ENCODE measurements at regions not wholly inside any gene's neighbourhood (a gene's known extent, or its start where the extent isn't known, plus 50 kb on each side); places are given as distances from the start of the nearest gene placed in this dataset.
A peak's percentile ranks its signal among the peaks of the same experiment; 100 is the strongest.
"Not testable (repeated sequence)": the region's sequence is repeated elsewhere in the genome, so short reads cannot be mapped to it uniquely, and the experiment has no call there.

DNA sequence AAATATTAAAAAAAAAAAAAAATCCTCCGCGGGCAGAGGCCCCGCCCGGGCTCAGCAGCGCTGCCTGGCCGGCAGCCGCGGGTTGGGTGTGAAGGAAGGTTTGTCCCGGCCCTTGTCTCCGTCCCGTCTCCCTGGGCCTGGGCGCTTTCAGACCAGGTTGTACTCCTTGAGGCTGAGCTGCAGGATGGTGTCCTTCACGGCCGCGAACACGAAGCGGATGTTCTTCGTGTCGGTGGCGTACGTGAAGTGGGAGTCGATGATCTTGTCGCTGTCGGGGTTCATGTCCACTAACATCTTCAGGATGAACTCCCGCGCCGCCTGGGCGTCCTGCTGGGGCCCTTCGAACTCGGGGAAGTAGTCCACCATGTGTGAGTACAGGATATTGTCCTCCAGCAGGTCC is 123.7 kb upstream of the KCTD7 start:
- peaks cover 0 to 3% of the 10 kb centered on the region in 2 donors for H3K9me3 ChIP-seq (ENCODE audit: control insufficient read depth in 2 of 2, insufficient read depth in 1 of 2, low read length in 1 of 2)
- no peaks in the 10 kb centered on the region for H3K4me1 ChIP-seq (ENCODE audit: control insufficient read depth in 2 of 2, insufficient read depth in 2 of 2, low read length in 2 of 2)
- no peak for DNase-seq (ENCODE audit: low read depth in 6 of 9, low spot score in 9 of 9)
- 95% methylated on average over 30 of the region's 30 CpGs for WGBS
- H3K4me3 ChIP-seq (ENCODE audit: low read length in 2 of 2) = no peak overlapping the region
- no peaks in the 10 kb centered on the region for H3K36me3 ChIP-seq (ENCODE audit: control insufficient read depth in 2 of 2, insufficient read depth in 2 of 2, low read length in 1 of 2)
- H3K27ac ChIP-seq (ENCODE audit: low read depth in 1 of 2, low read length in 1 of 2) = no peak overlapping the region
- H3K27me3 ChIP-seq (ENCODE audit: control insufficient read depth in 2 of 2, insufficient read depth in 1 of 2, low read length in 1 of 2) = peaks cover 7 to 41% of the 10 kb centered on the region in 2 donors

DNA sequence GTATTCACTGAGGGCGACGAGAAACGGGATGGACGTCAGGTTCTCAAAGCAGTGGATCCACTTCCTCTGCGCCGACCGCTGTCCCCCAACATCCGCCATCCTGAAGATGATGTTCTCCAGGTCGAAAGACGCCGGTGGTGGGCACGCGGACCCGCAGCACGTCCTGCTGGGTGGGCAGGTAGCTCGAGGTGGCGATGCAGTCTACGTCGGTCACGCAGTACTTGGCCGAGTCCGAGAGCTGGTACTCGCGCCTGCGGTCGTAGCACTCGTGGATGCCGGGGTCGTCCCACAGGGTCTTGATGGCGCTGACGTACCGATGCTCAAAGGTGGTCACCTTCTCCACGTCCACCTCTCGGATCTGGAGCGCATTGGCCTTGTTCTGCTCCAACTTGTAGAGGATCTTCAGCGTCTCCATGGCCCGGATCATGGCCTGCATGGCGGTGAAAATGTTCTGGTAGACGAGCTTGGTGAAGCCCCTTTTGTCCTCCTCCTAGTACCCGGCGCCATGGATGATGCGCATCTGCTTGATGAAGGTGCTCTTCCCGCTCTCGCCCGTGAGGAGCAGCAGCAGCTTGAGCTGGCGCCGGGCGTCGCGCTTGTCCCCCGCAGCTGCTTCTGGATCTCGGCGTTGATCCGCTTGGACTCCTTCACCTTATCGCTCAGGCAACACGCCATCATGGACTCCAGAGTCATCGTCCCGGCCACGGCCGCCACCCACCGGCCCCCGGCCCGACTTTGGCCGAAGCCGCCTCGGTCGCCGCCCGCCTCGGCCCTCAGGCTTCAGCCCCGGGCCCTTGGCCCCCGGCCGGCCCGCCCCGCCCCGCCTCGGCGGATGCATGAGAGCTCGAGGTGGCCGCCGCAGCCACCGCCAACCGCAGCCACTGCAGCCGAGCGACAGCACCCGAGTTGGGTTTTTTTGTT is 122.9 kb upstream of the KCTD7 start:
- DNase-seq (ENCODE audit: low read depth in 6 of 9, low spot score in 9 of 9) = peak in 1 of 9 donors; percentile 13
- 55% methylated on average over 86 of the region's 86 CpGs for WGBS
- H3K27ac ChIP-seq (ENCODE audit: low read depth in 1 of 2, low read length in 1 of 2) = no peak overlapping the region

DNA sequence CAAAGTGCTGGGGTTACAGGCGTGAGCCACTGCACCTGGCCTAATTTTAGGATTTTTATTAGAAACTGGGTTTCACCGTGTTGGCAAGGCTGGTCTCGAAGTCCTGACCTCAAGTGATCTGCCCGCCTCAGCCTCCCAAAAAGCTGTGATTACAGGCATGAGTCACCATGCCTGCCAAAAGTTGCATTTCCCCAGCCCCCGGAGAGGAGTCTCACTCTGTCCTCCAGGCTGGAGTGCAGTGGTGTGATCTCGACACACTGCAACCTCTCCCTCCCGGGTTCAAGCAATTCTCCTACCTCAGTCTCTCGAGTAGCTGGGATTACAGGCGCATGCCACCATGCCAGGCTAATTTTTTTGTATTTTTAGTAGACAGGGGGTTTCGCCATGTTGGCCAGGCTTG is 122.0 kb upstream of the KCTD7 start:
- H3K27ac ChIP-seq (ENCODE audit: low read depth in 1 of 2, low read length in 1 of 2); H3K9me3 ChIP-seq (ENCODE audit: control insufficient read depth in 2 of 2, insufficient read depth in 1 of 2, low read length in 1 of 2); DNase-seq (ENCODE audit: low read depth in 6 of 9, low spot score in 9 of 9); H3K4me1 ChIP-seq (ENCODE audit: control insufficient read depth in 2 of 2, insufficient read depth in 2 of 2, low read length in 2 of 2); H3K4me3 ChIP-seq (ENCODE audit: low read length in 2 of 2); H3K36me3 ChIP-seq (ENCODE audit: control insufficient read depth in 2 of 2, insufficient read depth in 2 of 2, low read length in 1 of 2): not testable (repeated sequence)
- peaks cover 7 to 41% of the 10 kb centered on the region in 2 donors for H3K27me3 ChIP-seq (ENCODE audit: control insufficient read depth in 2 of 2, insufficient read depth in 1 of 2, low read length in 1 of 2)
- 85% methylated on average over 10 of the region's 10 CpGs for WGBS

More for the DNA sequence above, 122.9 kb upstream of the KCTD7 start:
- Histone ChIP-seq H3K27me3 (ENCODE audit: control insufficient read depth in 2 of 2, insufficient read depth in 1 of 2, low read length in 1 of 2) (peaks cover 7 to 41% of the 10 kb centered on the region in 2 donors), H3K9me3 (ENCODE audit: control insufficient read depth in 2 of 2, insufficient read depth in 1 of 2, low read length in 1 of 2) (peaks cover 0 to 3% of the 10 kb centered on the region in 2 donors), H3K36me3 (ENCODE audit: control insufficient read depth in 2 of 2, insufficient read depth in 2 of 2, low read length in 1 of 2) (no peaks in the 10 kb centered on the region), H3K4me1 (ENCODE audit: control insufficient read depth in 2 of 2, insufficient read depth in 2 of 2, low read length in 2 of 2) (no peaks in the 10 kb centered on the region), H3K4me3 (ENCODE audit: low read length in 2 of 2) (peak overlapping the region in 1 of 2 donors; percentile 33)

DNA sequence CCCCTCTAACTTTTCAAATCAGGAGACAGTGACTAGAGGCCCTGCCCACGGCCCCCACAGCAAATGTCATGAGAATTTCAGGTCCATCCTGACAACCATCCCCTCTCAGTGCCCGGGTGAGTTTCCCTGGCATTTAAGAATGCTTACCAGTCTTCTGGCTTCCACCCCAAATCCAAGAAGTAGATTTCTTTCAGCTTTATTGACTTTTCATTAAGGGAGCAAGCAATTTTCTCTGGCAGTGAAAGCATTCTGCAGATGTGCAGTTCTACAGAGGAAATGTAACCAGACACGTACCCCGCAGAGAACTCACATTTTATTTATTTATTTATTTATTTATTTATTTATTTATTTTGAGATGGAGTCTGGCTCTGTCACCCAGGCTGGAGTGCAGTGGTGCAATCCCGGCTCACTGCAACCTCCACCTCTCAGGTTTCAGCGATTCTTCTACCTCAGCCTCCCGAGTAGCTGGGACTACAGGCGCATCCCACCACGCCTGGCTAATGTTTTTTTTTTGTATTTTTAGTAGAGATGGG is 120.9 kb upstream of the KCTD7 start:
- DNase-seq (ENCODE audit: low read depth in 6 of 9, low spot score in 9 of 9) = no peak
- 94% methylated on average over 9 of the region's 9 CpGs for WGBS
- peaks cover 0 to 3% of the 10 kb centered on the region in 2 donors for H3K9me3 ChIP-seq (ENCODE audit: control insufficient read depth in 2 of 2, insufficient read depth in 1 of 2, low read length in 1 of 2)
- no peaks in the 10 kb centered on the region for H3K36me3 ChIP-seq (ENCODE audit: control insufficient read depth in 2 of 2, insufficient read depth in 2 of 2, low read length in 1 of 2)
- H3K4me3 ChIP-seq (ENCODE audit: low read length in 2 of 2) = no peak overlapping the region
- peaks cover 7 to 41% of the 10 kb centered on the region in 2 donors for H3K27me3 ChIP-seq (ENCODE audit: control insufficient read depth in 2 of 2, insufficient read depth in 1 of 2, low read length in 1 of 2)
- no peak overlapping the region for H3K27ac ChIP-seq (ENCODE audit: low read depth in 1 of 2, low read length in 1 of 2)
- H3K4me1 ChIP-seq (ENCODE audit: control insufficient read depth in 2 of 2, insufficient read depth in 2 of 2, low read length in 2 of 2) = no peaks in the 10 kb centered on the region

DNA sequence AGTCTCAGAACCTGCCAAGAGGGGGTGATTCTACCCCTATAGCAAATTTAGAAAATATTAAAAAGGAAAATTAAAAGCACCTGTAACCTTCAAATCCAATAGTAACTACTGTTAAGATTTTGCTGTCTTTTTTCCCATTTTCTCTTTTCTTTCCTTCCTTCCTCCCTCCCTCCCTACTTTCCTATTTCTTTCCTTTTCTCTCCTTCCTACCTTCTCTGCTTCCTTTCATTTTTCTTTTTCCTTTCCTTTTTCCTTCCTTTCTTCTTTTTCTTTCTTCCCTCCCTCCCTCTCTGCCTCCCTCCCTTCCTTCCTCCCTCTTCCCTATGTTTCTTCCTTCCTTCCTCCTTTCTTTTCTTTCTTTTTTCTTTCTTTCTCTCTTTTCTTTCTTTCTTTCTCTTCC is 120.2 kb upstream of the KCTD7 start:
- H3K27me3 ChIP-seq (ENCODE audit: control insufficient read depth in 2 of 2, insufficient read depth in 1 of 2, low read length in 1 of 2) = peaks cover 7 to 41% of the 10 kb centered on the region in 2 donors
- no peak for DNase-seq (ENCODE audit: low read depth in 6 of 9, low spot score in 9 of 9)

DNA sequence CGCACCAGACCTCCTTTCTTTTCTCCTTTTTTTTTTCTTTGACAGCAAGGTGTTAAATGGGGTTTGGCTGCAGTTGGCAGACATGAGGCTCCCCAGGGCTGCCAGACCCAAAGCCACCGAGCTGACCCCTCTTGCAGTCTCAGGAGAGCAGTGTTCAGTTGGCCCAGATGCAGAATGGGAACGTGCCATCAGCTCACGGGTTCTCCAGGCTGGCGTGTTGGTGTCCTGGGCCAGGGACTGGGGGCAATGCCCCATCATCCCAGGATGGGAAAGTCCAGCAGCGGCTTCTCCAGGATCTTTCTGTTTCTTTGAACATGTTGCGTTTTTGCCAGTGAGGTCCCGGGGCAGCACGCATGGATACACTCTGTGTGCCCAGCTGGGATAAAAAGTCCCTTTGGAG is 114.6 kb upstream of the KCTD7 start:
- no peak for DNase-seq (ENCODE audit: low read depth in 6 of 9, low spot score in 9 of 9)
- Histone ChIP-seq H3K4me3 (ENCODE audit: low read length in 2 of 2) (no peak overlapping the region), H3K27ac (ENCODE audit: low read depth in 1 of 2, low read length in 1 of 2) (no peak overlapping the region), H3K27me3 (ENCODE audit: control insufficient read depth in 2 of 2, insufficient read depth in 1 of 2, low read length in 1 of 2) (no peaks in the 10 kb centered on the region), H3K36me3 (ENCODE audit: control insufficient read depth in 2 of 2, insufficient read depth in 2 of 2, low read length in 1 of 2) (no peaks in the 10 kb centered on the region), H3K4me1 (ENCODE audit: control insufficient read depth in 2 of 2, insufficient read depth in 2 of 2, low read length in 2 of 2) (no peaks in the 10 kb centered on the region), H3K9me3 (ENCODE audit: control insufficient read depth in 2 of 2, insufficient read depth in 1 of 2, low read length in 1 of 2) (no peaks in the 10 kb centered on the region)
- 90% methylated on average over 9 of the region's 9 CpGs for WGBS

More for the DNA sequence above, 120.2 kb upstream of the KCTD7 start:
- Histone ChIP-seq H3K36me3 (ENCODE audit: control insufficient read depth in 2 of 2, insufficient read depth in 2 of 2, low read length in 1 of 2) (no peaks in the 10 kb centered on the region), H3K9me3 (ENCODE audit: control insufficient read depth in 2 of 2, insufficient read depth in 1 of 2, low read length in 1 of 2) (peaks cover 0 to 3% of the 10 kb centered on the region in 2 donors), H3K4me1 (ENCODE audit: control insufficient read depth in 2 of 2, insufficient read depth in 2 of 2, low read length in 2 of 2) (no peaks in the 10 kb centered on the region), H3K27ac (ENCODE audit: low read depth in 1 of 2, low read length in 1 of 2) (no peak overlapping the region), H3K4me3 (ENCODE audit: low read length in 2 of 2) (no peak overlapping the region)

DNA sequence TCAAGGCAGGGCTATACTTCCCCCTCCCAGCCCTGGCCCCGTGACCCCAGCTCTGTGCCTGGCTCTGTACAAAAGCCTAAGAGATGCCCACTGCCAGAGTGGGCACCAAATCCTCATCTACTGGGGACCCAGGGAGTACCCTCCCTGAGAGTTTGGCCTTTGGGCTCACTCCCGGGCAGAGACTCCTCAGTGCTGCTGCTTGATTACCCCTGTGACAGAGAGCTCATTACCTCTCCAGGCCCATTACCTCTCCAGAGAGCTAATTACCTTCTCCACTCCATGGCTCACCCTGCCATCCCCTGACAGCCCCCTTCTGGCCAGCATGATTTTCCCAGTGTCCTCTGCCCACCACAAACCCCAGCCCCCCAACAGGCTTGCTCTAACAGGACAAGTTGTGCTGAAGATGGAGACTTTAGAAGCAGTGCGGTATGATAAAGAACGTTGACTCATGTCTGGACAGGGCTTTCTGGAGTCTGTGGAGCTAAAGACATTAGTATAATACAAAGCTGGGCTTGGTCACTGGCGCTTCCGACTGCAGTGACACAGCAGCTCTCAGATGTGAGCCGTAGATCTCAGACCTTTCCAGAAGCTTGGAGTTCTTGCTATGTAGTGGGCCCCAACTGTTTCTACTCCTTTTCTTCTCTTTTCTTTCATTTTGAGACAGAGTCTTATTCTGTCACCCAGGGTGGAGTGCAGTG is 111.3 kb upstream of the KCTD7 start:
- WGBS = 93% methylated on average over 7 of the region's 7 CpGs
- Histone ChIP-seq H3K4me3 (ENCODE audit: low read length in 2 of 2) (no peak overlapping the region), H3K27ac (ENCODE audit: low read depth in 1 of 2, low read length in 1 of 2) (no peak overlapping the region), H3K9me3 (ENCODE audit: control insufficient read depth in 2 of 2, insufficient read depth in 1 of 2, low read length in 1 of 2) (no peaks in the 10 kb centered on the region), H3K4me1 (ENCODE audit: control insufficient read depth in 2 of 2, insufficient read depth in 2 of 2, low read length in 2 of 2) (no peaks in the 10 kb centered on the region), H3K36me3 (ENCODE audit: control insufficient read depth in 2 of 2, insufficient read depth in 2 of 2, low read length in 1 of 2) (no peaks in the 10 kb centered on the region), H3K27me3 (ENCODE audit: control insufficient read depth in 2 of 2, insufficient read depth in 1 of 2, low read length in 1 of 2) (no peaks in the 10 kb centered on the region)
- no peak for DNase-seq (ENCODE audit: low read depth in 6 of 9, low spot score in 9 of 9)

DNA sequence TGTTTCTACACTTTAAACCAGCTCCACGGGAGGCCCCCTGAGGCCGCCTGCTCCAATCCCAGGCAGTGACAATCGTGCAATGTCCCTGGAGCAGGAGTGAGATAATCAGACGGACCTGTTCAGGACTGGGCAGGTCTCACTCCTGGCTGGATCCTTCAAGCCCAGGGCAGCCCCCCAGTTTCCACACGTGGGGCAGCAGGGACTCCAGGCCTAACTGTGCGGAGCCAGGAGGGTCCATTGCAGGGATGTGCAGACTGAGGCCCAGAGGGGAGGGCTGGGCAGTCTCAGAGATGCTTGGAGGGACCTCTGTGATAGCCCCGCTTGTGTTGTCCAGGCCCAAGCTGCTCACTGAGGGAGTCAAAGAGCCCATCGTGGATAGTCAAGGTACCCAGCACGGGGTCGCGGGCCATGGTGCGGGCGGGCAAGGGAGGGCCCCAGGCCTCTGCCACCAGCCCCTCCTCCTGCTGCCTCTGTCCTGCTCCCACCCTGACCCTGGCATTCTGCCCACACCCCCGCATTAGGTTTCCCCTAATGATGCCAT is 110.5 kb upstream of the KCTD7 start:
- no peaks in the 10 kb centered on the region for H3K4me1 ChIP-seq (ENCODE audit: control insufficient read depth in 2 of 2, insufficient read depth in 2 of 2, low read length in 2 of 2)
- H3K27me3 ChIP-seq (ENCODE audit: control insufficient read depth in 2 of 2, insufficient read depth in 1 of 2, low read length in 1 of 2) = no peaks in the 10 kb centered on the region
- DNase-seq (ENCODE audit: low read depth in 6 of 9, low spot score in 9 of 9) = no peak
- WGBS = 89% methylated on average over 14 of the region's 14 CpGs
- no peaks in the 10 kb centered on the region for H3K9me3 ChIP-seq (ENCODE audit: control insufficient read depth in 2 of 2, insufficient read depth in 1 of 2, low read length in 1 of 2)
- no peak overlapping the region for H3K27ac ChIP-seq (ENCODE audit: low read depth in 1 of 2, low read length in 1 of 2)
- H3K36me3 ChIP-seq (ENCODE audit: control insufficient read depth in 2 of 2, insufficient read depth in 2 of 2, low read length in 1 of 2) = no peaks in the 10 kb centered on the region
- no peak overlapping the region for H3K4me3 ChIP-seq (ENCODE audit: low read length in 2 of 2)

DNA sequence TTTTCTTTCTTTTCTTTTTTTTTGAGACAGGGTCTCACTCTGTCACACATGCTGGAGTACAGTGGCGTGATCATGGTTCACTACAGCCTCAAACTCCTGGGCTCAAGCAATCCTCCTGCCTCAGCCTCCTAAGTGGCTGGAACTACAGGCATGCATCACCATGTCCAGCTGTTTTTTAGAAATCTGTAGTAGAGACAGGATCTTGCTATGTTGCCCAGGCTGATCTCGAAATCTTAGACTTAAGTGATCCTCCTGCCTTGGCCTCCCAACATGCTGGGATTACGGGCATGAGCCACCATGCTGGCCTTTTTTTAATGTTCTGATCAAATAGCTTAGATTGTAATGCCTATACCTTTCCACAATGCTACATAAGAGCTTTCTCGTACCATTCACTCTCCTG is 107.0 kb upstream of the KCTD7 start:
- no peak overlapping the region for H3K27ac ChIP-seq (ENCODE audit: low read depth in 1 of 2, low read length in 1 of 2)
- no peaks in the 10 kb centered on the region for H3K4me1 ChIP-seq (ENCODE audit: control insufficient read depth in 2 of 2, insufficient read depth in 2 of 2, low read length in 2 of 2)
- DNase-seq (ENCODE audit: low read depth in 6 of 9, low spot score in 9 of 9) = no peak
- H3K9me3 ChIP-seq (ENCODE audit: control insufficient read depth in 2 of 2, insufficient read depth in 1 of 2, low read length in 1 of 2) = no peaks in the 10 kb centered on the region
- WGBS = 98% methylated on average over 4 of the region's 4 CpGs
- no peaks in the 10 kb centered on the region for H3K36me3 ChIP-seq (ENCODE audit: control insufficient read depth in 2 of 2, insufficient read depth in 2 of 2, low read length in 1 of 2)
- H3K27me3 ChIP-seq (ENCODE audit: control insufficient read depth in 2 of 2, insufficient read depth in 1 of 2, low read length in 1 of 2) = no peaks in the 10 kb centered on the region
- H3K4me3 ChIP-seq (ENCODE audit: low read length in 2 of 2) = no peak overlapping the region

All from thymus (tissue), 11 donors.